Neural cell (in vitro differentiated cells): ENCODE measurements at regions not wholly inside any gene's neighbourhood (a gene's known extent, or its start where the extent isn't known, plus 50 kb on each side); places are given as distances from the start of the nearest gene placed in this dataset.

Source experiments
- H2AFZ ChIP-seq: fragments of 200-600, 300-800 bp; sonication (generic), shearing (Covaris generic); 2 replicates; pipeline ENCODE4 v1.6.0; 2014; ENCODE audit warnings: low read depth, mild to moderate bottlenecking, antibody characterized with exemption, low read length, moderate library complexity
- H3F3A ChIP-seq: fragments of 200-600 bp; shearing (Covaris generic); 2 replicates; pipeline ENCODE4 v1.6.1; 2016; ENCODE audit warnings: mild to moderate bottlenecking, moderate library complexity, mixed read lengths, antibody characterized with exemption, low read length; ENCODE audit not compliant: insufficient read depth, poor library complexity, severe bottlenecking
- H3K27ac ChIP-seq: fragments of 200-600, 300-800 bp; sonication (generic), shearing (Covaris generic); 2 replicates; pipeline ENCODE4 v1.5.1; 2014; ENCODE audit warnings: mild to moderate bottlenecking, low read length, moderate library complexity
- H3K27me3 ChIP-seq: fragments of 300-800, 200-600 bp; sonication (generic), shearing (Covaris generic); 2 replicates; pipeline ENCODE4 v1.6.0; 2014; ENCODE audit warnings: mild to moderate bottlenecking, low read depth, low read length, moderate library complexity; ENCODE audit not compliant: insufficient read depth
- H3K36me3 ChIP-seq: fragments of 300-800, 200-600 bp; sonication (generic), shearing (Covaris generic); 2 replicates; pipeline ENCODE4 v1.5.1; 2014; ENCODE audit warnings: mild to moderate bottlenecking, antibody characterized with exemption, low read length, moderate library complexity; ENCODE audit not compliant: insufficient read depth
- H3K4me2 ChIP-seq: fragments of 300-800, 200-600 bp; sonication (generic), shearing (Covaris generic); 2 replicates; pipeline ENCODE4 v1.6.0; 2014; ENCODE audit warnings: mild to moderate bottlenecking, low read length
- H3K4me3 ChIP-seq: fragments of 300-800, 200-600 bp; sonication (generic), shearing (Covaris generic); 2 replicates; pipeline ENCODE4 v1.5.1; 2014; ENCODE audit warnings: mild to moderate bottlenecking, low read length, moderate library complexity
- H3K79me2 ChIP-seq: fragments of 200-600 bp; shearing (Covaris generic); replicated peaks from 2 replicates; pipeline ENCODE4 v1.6.0; 2014; ENCODE audit warnings: mild to moderate bottlenecking, low read length, moderate library complexity; ENCODE audit not compliant: insufficient read depth
- H3K9ac ChIP-seq: fragments of 300-800, 200-600 bp; sonication (generic), shearing (Covaris generic); 2 replicates; pipeline ENCODE4 v1.6.1; 2016; ENCODE audit warnings: mild to moderate bottlenecking, low read length, mixed read lengths
- H3K9me2 ChIP-seq: fragments of 200-600 bp; shearing (Covaris generic); 2 replicates; pipeline ENCODE4 v1.6.1; 2016; ENCODE audit warnings: mild to moderate bottlenecking, low read length, mixed read lengths; ENCODE audit not compliant: insufficient read depth
- H3K9me3 ChIP-seq: fragments of 200-600, 300-800 bp; sonication (generic), shearing (Covaris generic); 2 replicates; pipeline ENCODE4 v1.6.1; 2016; ENCODE audit warnings: mild to moderate bottlenecking, mixed run types, low read length, moderate library complexity, mixed read lengths
- H4K20me1 ChIP-seq: fragments of 200-600 bp; shearing (Covaris generic); 2 replicates; pipeline ENCODE4 v1.6.1; 2016; ENCODE audit warnings: mild to moderate bottlenecking, mixed run types; ENCODE audit not compliant: insufficient read depth
- CTCF ChIP-seq: fragments of 450-650 bp; IDR thresholded peaks from 2 replicates; pipeline ENCODE4 v1.5.1; 2014; ENCODE audit warnings: antibody characterized with exemption, mild to moderate bottlenecking, moderate library complexity; ENCODE audit not compliant: poor library complexity, severe bottlenecking
- EP300 ChIP-seq: fragments of 450-650 bp; conservative IDR thresholded peaks from 2 replicates; pipeline ENCODE4 v1.6.1; 2014; ENCODE audit warnings: antibody characterized with exemption, mild to moderate bottlenecking, moderate library complexity; ENCODE audit not compliant: poor library complexity, severe bottlenecking
- EZH2 ChIP-seq: fragments of 200-600, 300-800 bp; shearing (Covaris generic), sonication (generic); IDR thresholded peaks from 2 replicates; pipeline ENCODE4 v1.6.1; 2014; ENCODE audit warnings: antibody characterized with exemption, low read length, borderline replicate concordance, mild to moderate bottlenecking; ENCODE audit not compliant: insufficient read depth, poor library complexity, severe bottlenecking
- MXI1 ChIP-seq: fragments of 450-650 bp; conservative IDR thresholded peaks from 2 replicates; pipeline ENCODE4 v1.6.1; 2014; ENCODE audit warnings: antibody characterized with exemption, mild to moderate bottlenecking; ENCODE audit not compliant: poor library complexity, severe bottlenecking
- POLR2AphosphoS5 ChIP-seq: IDR thresholded peaks from 2 replicates; pipeline ENCODE4 v1.6.1; 2012
- RAD21 ChIP-seq: fragments of 450-650 bp; conservative IDR thresholded peaks from 2 replicates; pipeline ENCODE4 v1.6.1; 2014; ENCODE audit warnings: antibody characterized with exemption, mild to moderate bottlenecking, moderate library complexity
- REST ChIP-seq: IDR thresholded peaks from 2 replicates; pipeline ENCODE4 v1.6.1; 2012; ENCODE audit warnings: borderline replicate concordance
- SMC3 ChIP-seq: fragments of 450-650 bp; conservative IDR thresholded peaks from 2 replicates; pipeline ENCODE4 v1.6.1; 2014; ENCODE audit warnings: antibody characterized with exemption, mild to moderate bottlenecking, moderate library complexity; ENCODE audit not compliant: poor library complexity
- TAF1 ChIP-seq: IDR thresholded peaks from 2 replicates; pipeline ENCODE4 v1.6.1; 2012; ENCODE audit warnings: low read depth

GRCh38 chr14:48974994-48975393, 611.2 kb downstream of the RPS29 start:
- Histone ChIP-seq H3K79me2 (no peaks in the 10 kb centered on the region), H3K27me3 (no peaks in the 10 kb centered on the region), H2AFZ (no peak overlapping the region), H3K4me2 (no peak overlapping the region), H3F3A (no peaks in the 10 kb centered on the region), H3K9me2 (no peaks in the 10 kb centered on the region), H3K36me3 (no peaks in the 10 kb centered on the region), H3K4me3 (no peak overlapping the region), H3K27ac (no peak overlapping the region), H3K9me3 (no peaks in the 10 kb centered on the region), H3K9ac (no peak overlapping the region), H4K20me1 (no peaks in the 10 kb centered on the region)
- no peak for TF ChIP-seq RAD21
- TF ChIP-seq REST, result no peak
- no peak for TF ChIP-seq MXI1
- TF ChIP-seq EP300, result no peak
- TF ChIP-seq TAF1, result no peak
- TF ChIP-seq CTCF, result no peak
- TF ChIP-seq SMC3, result no peak
- no peak for TF ChIP-seq EZH2
- TF ChIP-seq POLR2AphosphoS5, result no peak

GRCh38 chr14:48973151-48973550, 613.0 kb downstream of the RPS29 start:
- H3K9me2 ChIP-seq, result no peaks in the 10 kb centered on the region
- no peaks in the 10 kb centered on the region for H4K20me1 ChIP-seq
- H3K4me2 ChIP-seq, result no peak overlapping the region
- no peak for TF ChIP-seq REST
- TF ChIP-seq SMC3, result no peak
- TF ChIP-seq MXI1, result no peak
- no peak for TF ChIP-seq EP300
- TF ChIP-seq TAF1, result no peak
- TF ChIP-seq CTCF, result no peak
- no peak for TF ChIP-seq POLR2AphosphoS5
- no peak for TF ChIP-seq RAD21
- no peak for TF ChIP-seq EZH2
- H2AFZ ChIP-seq, result no peak overlapping the region
- no peaks in the 10 kb centered on the region for H3K9me3 ChIP-seq
- H3K27me3 ChIP-seq, result no peaks in the 10 kb centered on the region
- no peaks in the 10 kb centered on the region for H3K36me3 ChIP-seq
- no peaks in the 10 kb centered on the region for H3K79me2 ChIP-seq
- H3K27ac ChIP-seq, result no peak overlapping the region
- H3K4me3 ChIP-seq, result no peak overlapping the region
- no peak overlapping the region for H3K9ac ChIP-seq
- no peaks in the 10 kb centered on the region for H3F3A ChIP-seq
